IMR-90 (cell line): ENCODE measurements at regions not wholly inside any gene's neighbourhood (a gene's known extent, or its start where the extent isn't known, plus 50 kb on each side); places are given as distances from the start of the nearest gene placed in this dataset.

Experiments used
- ATAC-seq: fragments of 200-7000 bp; cut with Tn5 transposase; 2 replicates; pipeline ENCODE4 v1.9.1; 2020; ENCODE audit warnings: low read depth, mild to moderate bottlenecking, moderate library complexity
- BruUV-seq: library from RNA; stranded (reverse); fragments of 400-500 nt; replicated peaks from 2 replicates; lab custom pipeline; 2021; lab: Mats Ljungman, UMichigan
- CTCF ChIA-PET: fragments of 300-600 bp; formaldehyde crosslinking; extraction: SDS; loops from one replicate; lab custom pipeline; 2021; ENCODE audit warnings: antibody characterized with exemption; lab: Yijun Ruan, JAX
- POLR2A ChIA-PET: fragments of 300-600 bp; sonication (Branson Sonifier 250); formaldehyde crosslinking; loops from one replicate; lab custom pipeline; 2022; ENCODE audit warnings: antibody characterized with exemption; ENCODE audit not compliant: unreplicated experiment; lab: Charles Lee
- DNase-seq: peaks from one replicate; pipeline ENCODE4 v3.0.0; 2013
- H2AFZ ChIP-seq: replicated peaks from 2 replicates; pipeline ENCODE3; 2013; ENCODE audit warnings: low read length, mild to moderate bottlenecking; ENCODE audit not compliant: poor library complexity
- H2AK5ac ChIP-seq: 2 replicates; pipeline ENCODE4 v1.6.1; 2013; ENCODE audit warnings: low read depth, low read length, inconsistent platforms
- H2AK9ac ChIP-seq: replicated peaks from 2 replicates; pipeline ENCODE3; 2013; ENCODE audit warnings: mild to moderate bottlenecking, low read depth, low read length, moderate library complexity; ENCODE audit not compliant: poor library complexity
- H2BK120ac ChIP-seq: 2 replicates; pipeline ENCODE4 v1.6.1; 2013; ENCODE audit warnings: low read depth, low read length, inconsistent platforms
- H2BK15ac ChIP-seq: 3 replicates; pipeline ENCODE4 v1.6.1; 2013; ENCODE audit warnings: low read depth, low read length, inconsistent platforms
- H2BK20ac ChIP-seq: 2 replicates; pipeline ENCODE4 v1.6.1; 2013; ENCODE audit warnings: low read depth, mild to moderate bottlenecking, inconsistent platforms, low read length, moderate library complexity
- H2BK5ac ChIP-seq: 2 replicates; pipeline ENCODE4 v1.6.1; 2013; ENCODE audit warnings: mild to moderate bottlenecking, low read depth, low read length, inconsistent platforms; ENCODE audit not compliant: poor library complexity, severe bottlenecking
- H3K14ac ChIP-seq: replicated peaks from 2 replicates; pipeline ENCODE4 v1.6.1; 2013; ENCODE audit warnings: low read depth, low read length, inconsistent platforms
- H3K18ac ChIP-seq: 2 replicates; pipeline ENCODE4 v1.6.1; 2013; ENCODE audit warnings: low read depth, low read length, control low read depth
- H3K23ac ChIP-seq: 2 replicates; pipeline ENCODE4 v1.6.1; 2013; ENCODE audit warnings: low read depth, low read length, inconsistent platforms
- H3K27ac ChIP-seq: 2 replicates; pipeline ENCODE4 v1.5.1; 2013; ENCODE audit warnings: mild to moderate bottlenecking, control low read depth, low read length; ENCODE audit not compliant: insufficient read depth
- H3K27me3 ChIP-seq: 2 replicates; pipeline ENCODE4 v1.6.1; 2013; ENCODE audit warnings: low read length; ENCODE audit not compliant: control insufficient read depth, insufficient read depth
- H3K36me3 ChIP-seq: 2 replicates; pipeline ENCODE4 v1.6.1; 2013; ENCODE audit warnings: low read length, mixed read lengths; ENCODE audit not compliant: control insufficient read depth, insufficient read depth
- H3K4ac ChIP-seq: 2 replicates; pipeline ENCODE4 v1.6.1; 2013; ENCODE audit warnings: low read depth, low read length, inconsistent platforms
- H3K4me1 ChIP-seq: 2 replicates; pipeline ENCODE4 v1.6.1; 2013; ENCODE audit warnings: low read length, mixed read lengths; ENCODE audit not compliant: control insufficient read depth, insufficient read depth
- H3K4me2 ChIP-seq: 2 replicates; pipeline ENCODE4 v1.6.1; 2013; ENCODE audit warnings: low read depth, mild to moderate bottlenecking, control low read depth, low read length, moderate library complexity
- H3K4me3 ChIP-seq: 2 replicates; pipeline ENCODE4 v1.5.1; 2013; ENCODE audit warnings: low read depth, mild to moderate bottlenecking, control low read depth, low read length, moderate library complexity; ENCODE audit not compliant: insufficient read depth
- H3K56ac ChIP-seq: 2 replicates; pipeline ENCODE4 v1.6.1; 2013; ENCODE audit warnings: low read length, inconsistent platforms; ENCODE audit not compliant: insufficient read depth; ENCODE audit errors: extremely low read depth
- H3K79me1 ChIP-seq, 2 experiments: 2 replicates each; pipeline ENCODE4 v1.6.1; 2013; ENCODE audit warnings: low read length in 2 of 2, inconsistent platforms in 1 of 2, low read depth in 1 of 2
- H3K9ac ChIP-seq: 2 replicates; pipeline ENCODE4 v1.6.1; 2013; ENCODE audit warnings: low read depth, low read length, control low read depth
- H3K9me1 ChIP-seq: 2 replicates; pipeline ENCODE4 v1.6.1; 2013; ENCODE audit warnings: low read length, inconsistent platforms; ENCODE audit not compliant: insufficient read depth
- H3K9me3 ChIP-seq: 2 replicates; pipeline ENCODE4 v1.6.1; 2013; ENCODE audit warnings: low read length; ENCODE audit not compliant: control insufficient read depth, insufficient read depth
- H4K20me1 ChIP-seq: 2 replicates; pipeline ENCODE4 v1.6.1; 2013; ENCODE audit warnings: low read length, inconsistent platforms; ENCODE audit not compliant: insufficient read depth
- H4K5ac ChIP-seq: 2 replicates; pipeline ENCODE4 v1.6.1; 2013; ENCODE audit warnings: mild to moderate bottlenecking, low read depth, low read length, control low read depth
- H4K8ac ChIP-seq, 2 experiments: 2 replicates each; pipeline ENCODE4 v1.6.1; 2013; ENCODE audit warnings: low read depth in 2 of 2, low read length in 2 of 2, control low read depth in 1 of 2, inconsistent platforms in 1 of 2
- H4K91ac ChIP-seq: 2 replicates; pipeline ENCODE4 v1.6.1; 2013; ENCODE audit warnings: low read depth, low read length, inconsistent platforms; ENCODE audit not compliant: insufficient read depth
- BHLHE40 ChIP-seq: fragments of 150-350 bp; IDR thresholded peaks from 2 replicates; pipeline ENCODE4 v1.6.1; 2016; ENCODE audit warnings: mild to moderate bottlenecking, low read depth, low read length
- CHD1 ChIP-seq: IDR thresholded peaks from 2 replicates; pipeline ENCODE4 v1.6.1; 2012; ENCODE audit warnings: low read depth, low read length, improper control_type of control experiment
- FOS ChIP-seq: fragments of 150-350 bp; IDR thresholded peaks from 2 replicates; pipeline ENCODE4 v1.6.1; 2016; ENCODE audit warnings: low read depth, low read length
- MAZ ChIP-seq: IDR thresholded peaks from 2 replicates; pipeline ENCODE4 v1.6.1; 2012; ENCODE audit warnings: low read depth, mild to moderate bottlenecking, low read length, improper control_type of control experiment, moderate library complexity, borderline replicate concordance
- NFE2L2 ChIP-seq: fragments of 150-350 bp; IDR thresholded peaks from 2 replicates; pipeline ENCODE4 v1.6.1; 2016; ENCODE audit warnings: low read depth, mild to moderate bottlenecking, low read length
- POLR2A ChIP-seq: IDR thresholded peaks from 2 replicates; pipeline ENCODE4 v1.6.1; 2012; ENCODE audit warnings: mild to moderate bottlenecking, low read depth, low read length
- RAD21 ChIP-seq: IDR thresholded peaks from 2 replicates; pipeline ENCODE4 v1.6.1; 2012; ENCODE audit warnings: low read length, improper control_type of control experiment
- RCOR1 ChIP-seq: IDR thresholded peaks from 2 replicates; pipeline ENCODE4 v1.6.1; 2012; ENCODE audit warnings: mild to moderate bottlenecking, low read length, improper control_type of control experiment; ENCODE audit not compliant: insufficient replicate concordance
- RFX5 ChIP-seq: IDR thresholded peaks from 2 replicates; pipeline ENCODE4 v1.8.0; 2012; ENCODE audit warnings: low read depth, mild to moderate bottlenecking, low read length, moderate library complexity
- SMC3 ChIP-seq: fragments of 150-350 bp; IDR thresholded peaks from 2 replicates; pipeline ENCODE4 v1.6.1; 2016; ENCODE audit warnings: low read depth, mild to moderate bottlenecking, antibody characterized with exemption, low read length, moderate library complexity
- WGBS, 2 experiments: methylation state at CpG; one replicate each; pipeline versions ENCODE4 v1.1.5 to v1.1.7; 2013; ENCODE audit warnings: missing lambda C conversion rate in 2 of 2; ENCODE audit not compliant: insufficient read length in 1 of 2; ENCODE audit errors: extremely low coverage in 2 of 2; 5-methylcytosine and 5-hydroxymethylcytosine counted together
- dilution Hi-C: fragments of 300-500 bp; cut with HindIII; formaldehyde crosslinking; loops from one replicate; pipeline ENCODE4 v1.14.3; 2018; ENCODE audit warnings: low sequenced_read_pairs; ENCODE audit not compliant: unreplicated experiment
- in situ Hi-C: fragments of 300-500 bp; cut with MboI; formaldehyde crosslinking; loops from 3 replicates; pipeline ENCODE4 v1.14.3; 2019; ENCODE audit warnings: low sequenced_read_pairs, inconsistent platforms, mixed read lengths
- intact Hi-C: fragments of 100-400 bp; cut with micrococcal nuclease; formaldehyde crosslinking; loops from 2 replicates; pipeline ENCODE4 v1.10.0; 2022

- dilution Hi-C loops (no loop called here), intact Hi-C loops (no loop called here), in situ Hi-C loops (no loop called here)
- no peak overlapping the region for H3K14ac ChIP-seq
- H2BK15ac ChIP-seq, result no peak overlapping the region
- H2BK20ac ChIP-seq, result no peak overlapping the region
- no peak for DNase-seq
- TF ChIP-seq CHD1 (no peak), MAZ (no peak), RFX5 (no peak), NFE2L2 (no peak), RAD21 (no peak), POLR2A (no peak), BHLHE40 (no peak), SMC3 (no peak), FOS (no peak), RCOR1 (no peak)
- H3K4me1 ChIP-seq, result no peaks in the 10 kb centered on the region
- no peaks in the 10 kb centered on the region for H4K20me1 ChIP-seq
- H3K9me1 ChIP-seq, result no peaks in the 10 kb centered on the region
- WGBS, 2 experiments, result no CpG with 5 or more reads among the region's 6 CpGs
- no peak overlapping the region for H3K4me2 ChIP-seq
- no peak overlapping the region for H3K9ac ChIP-seq
- no TSS peak for BruUV-seq
- H4K91ac ChIP-seq, result no peak overlapping the region
- ChIA-PET CTCF (no interaction called here), POLR2A (no interaction called here)
- no peak overlapping the region for H4K8ac ChIP-seq
- H4K5ac ChIP-seq, result no peak overlapping the region
- H3K36me3 ChIP-seq, result no peaks in the 10 kb centered on the region
- H3K4ac ChIP-seq, result no peak overlapping the region
- no peak overlapping the region for H3K56ac ChIP-seq
- H2AK9ac ChIP-seq, result no peak overlapping the region
- no peaks in the 10 kb centered on the region for H3K27me3 ChIP-seq
- H3K4me3 ChIP-seq, result no peak overlapping the region
- no peaks in the 10 kb centered on the region for H3K79me1 ChIP-seq
- no peak for ATAC-seq
- H2BK5ac ChIP-seq, result no peak overlapping the region
- H2AFZ ChIP-seq, result no peak overlapping the region
- H3K27ac ChIP-seq, result no peak overlapping the region
- no peak overlapping the region for H2BK120ac ChIP-seq
- H2AK5ac ChIP-seq, result no peak overlapping the region
- no peak overlapping the region for H3K23ac ChIP-seq
- no peaks in the 10 kb centered on the region for H3K9me3 ChIP-seq
- no peak overlapping the region for H3K18ac ChIP-seq
These were observed 273.6 kb upstream of the MDGA2 start for GRCh38 chr14:47949006-47949405.
